HCT116 (cell line): ENCODE measurements at regions not wholly inside any gene's neighbourhood (a gene's known extent, or its start where the extent isn't known, plus 50 kb on each side); places are given as distances from the start of the nearest gene placed in this dataset.

Source experiments
- ATAC-seq: fragments of 200-7000 bp; cut with Tn5 transposase; 2 replicates; pipeline ENCODE4 v1.9.1; 2020; ENCODE audit warnings: mild to moderate bottlenecking, moderate library complexity
- BruUV-seq: library from RNA; stranded (reverse); fragments of 400-500 nt; replicated peaks from 2 replicates; lab custom pipeline; 2021; lab: Mats Ljungman, UMichigan
- CTCF ChIA-PET: fragments of 300-600 bp; sonication (Branson Sonifier 250); formaldehyde crosslinking; loops from one replicate; lab custom pipeline; 2021; ENCODE audit warnings: antibody characterized with exemption; lab: Charles Lee
- POLR2A ChIA-PET: fragments of 300-600, 350-600 bp; sonication (Branson Sonifier 250); formaldehyde crosslinking; loops from one replicate; lab custom pipeline; 2021; ENCODE audit warnings: antibody characterized with exemption; lab: Charles Lee
- RAD21 ChIA-PET, 2 experiments: fragments of 300-600 bp; sonication (Branson Sonifier 250); formaldehyde crosslinking; loops; one replicate each; lab custom pipeline; 2023; ENCODE audit warnings: low total read pairs in 2 of 2; ENCODE audit not compliant: uncharacterized antibody in 2 of 2, unreplicated experiment in 2 of 2, low non-redundant PET in 1 of 2; lab: Charles Lee
- DNase-seq: peaks from one replicate; pipeline ENCODE4 v3.0.0-alpha.2; 2010; ENCODE audit warnings: low read depth, low spot score
- H2AFZ ChIP-seq: fragments of 200-600 bp; shearing (Covaris generic), sonication (generic); 2 replicates; pipeline ENCODE4 v1.6.1; 2017; ENCODE audit warnings: low read depth, mixed run types, mixed read lengths, antibody characterized with exemption, low read length; ENCODE audit not compliant: poor library complexity, severe bottlenecking
- H3K27ac ChIP-seq: 2 replicates; pipeline ENCODE4 v1.5.1; 2012; ENCODE audit warnings: low read depth, low read length
- H3K27me3 ChIP-seq: fragments of 200-600 bp; sonication (generic); 2 replicates; pipeline ENCODE4 v1.6.1; 2016; ENCODE audit warnings: mixed run types, low read length, mixed read lengths; ENCODE audit not compliant: insufficient read depth
- H3K36me3 ChIP-seq, 2 experiments: fragments of 200-500 bp in 1 of 2; fragments of 200-600 bp in 1 of 2; sonication (Bioruptor generic) in 1 of 2; sonication (generic) in 1 of 2; 2 replicates each; pipeline versions ENCODE4 v1.5.1 to v1.6.1; 2014 to 2016; ENCODE audit warnings: low read length in 2 of 2, inconsistent platforms in 1 of 2, mixed read lengths in 1 of 2, mixed run types in 1 of 2; ENCODE audit not compliant: insufficient read depth in 2 of 2, control insufficient read depth in 1 of 2
- H3K4me1 ChIP-seq, 2 experiments: fragments of 200-600 bp in 1 of 2; sonication (generic) in 1 of 2; 2 replicates each; pipeline versions ENCODE4 v1.5.1 to v1.6.1; 2012 to 2017; ENCODE audit warnings: low read length in 2 of 2, inconsistent platforms in 1 of 2, mild to moderate bottlenecking in 1 of 2, mixed read lengths in 1 of 2, mixed run types in 1 of 2, moderate library complexity in 1 of 2; ENCODE audit not compliant: insufficient read depth in 2 of 2, control insufficient read depth in 1 of 2
- H3K4me2 ChIP-seq: fragments of 200-600 bp; sonication (generic); 2 replicates; pipeline ENCODE4 v1.6.1; 2017; ENCODE audit warnings: mixed run types, low read length, mixed read lengths
- H3K4me3 ChIP-seq, 2 experiments: fragments of 200-600 bp in 1 of 2; sonication (generic) in 1 of 2; replicated peaks in 1 of 2; 2 replicates each; pipeline ENCODE4 v1.5.1; 2011 to 2016; ENCODE audit warnings: low read length in 2 of 2, control low read depth in 1 of 2, low read depth in 1 of 2, mild to moderate bottlenecking in 1 of 2, mixed read lengths in 1 of 2, mixed run types in 1 of 2
- H3K79me2 ChIP-seq: fragments of 200-600 bp; sonication (generic); 2 replicates; pipeline ENCODE4 v1.6.1; 2017; ENCODE audit warnings: mild to moderate bottlenecking, mixed run types, low read length, moderate library complexity, mixed read lengths; ENCODE audit not compliant: insufficient read depth
- H3K9ac ChIP-seq: fragments of 200-600 bp; sonication (generic); 2 replicates; pipeline ENCODE4 v1.6.1; 2016; ENCODE audit warnings: low read length, mixed read lengths
- H3K9me2 ChIP-seq: fragments of 200-600 bp; sonication (generic), shearing (Covaris generic); 2 replicates; pipeline ENCODE4 v1.6.1; 2017; ENCODE audit warnings: mixed run types, mild to moderate bottlenecking, moderate library complexity; ENCODE audit not compliant: insufficient read depth
- H3K9me3 ChIP-seq, 2 experiments: fragments of 200-500 bp in 1 of 2; fragments of 200-600 bp in 1 of 2; sonication (Bioruptor generic) in 1 of 2; sonication (generic) in 1 of 2; 2 replicates each; pipeline ENCODE4 v1.6.1; 2014 to 2017; ENCODE audit warnings: low read length in 2 of 2, mixed read lengths in 2 of 2, inconsistent platforms in 1 of 2, low read depth in 1 of 2, mild to moderate bottlenecking in 1 of 2, mixed run types in 1 of 2, moderate library complexity in 1 of 2; ENCODE audit not compliant: control insufficient read depth in 1 of 2, insufficient read depth in 1 of 2
- H4K20me1 ChIP-seq: fragments of 200-600 bp; sonication (generic), shearing (Covaris generic); 2 replicates; pipeline ENCODE4 v1.6.1; 2017; ENCODE audit warnings: mixed run types, mild to moderate bottlenecking, moderate library complexity; ENCODE audit not compliant: insufficient read depth
- ATF3 ChIP-seq: IDR thresholded peaks from 2 replicates; pipeline ENCODE4 v1.6.1; 2012
- CBX3 ChIP-seq: IDR thresholded peaks from 2 replicates; pipeline ENCODE4 v1.6.1; 2012; ENCODE audit warnings: low read depth
- CEBPB ChIP-seq: IDR thresholded peaks from 2 replicates; pipeline ENCODE4 v1.6.1; 2012; ENCODE audit warnings: low read depth
- CTCF ChIP-seq, 3 experiments: fragments of 200-600 bp in 1 of 3; sonication (generic) in 1 of 3; IDR thresholded peaks in 2 of 3; conservative IDR thresholded peaks in 1 of 3; 2 replicates each; pipeline ENCODE4 v1.5.1; 2012 to 2017; ENCODE audit warnings: low read depth in 2 of 3, low read length in 2 of 3, antibody characterized with exemption in 1 of 3, borderline replicate concordance in 1 of 3, control low read depth in 1 of 3, mild to moderate bottlenecking in 1 of 3, mixed read lengths in 1 of 3, mixed run types in 1 of 3, moderate library complexity in 1 of 3; ENCODE audit not compliant: insufficient read depth in 1 of 3
- EGR1 ChIP-seq: IDR thresholded peaks from 2 replicates; pipeline ENCODE4 v1.6.1; 2012; ENCODE audit warnings: low read depth
- EZH2 ChIP-seq: fragments of 200-600 bp; sonication (generic); IDR thresholded peaks from 2 replicates; pipeline ENCODE4 v1.6.1; 2017; ENCODE audit warnings: antibody characterized with exemption, mixed run types
- FOSL1 ChIP-seq: IDR thresholded peaks from 2 replicates; pipeline ENCODE4 v1.6.1; 2012; ENCODE audit warnings: low read depth
- JUND ChIP-seq: IDR thresholded peaks from 2 replicates; pipeline ENCODE4 v1.6.1; 2012
- POLR2A ChIP-seq: IDR thresholded peaks from 2 replicates; pipeline ENCODE4 v1.7.0; 2011; ENCODE audit warnings: borderline replicate concordance; ENCODE audit not compliant: insufficient read depth, insufficient read length; ENCODE audit errors: extremely low read depth
- POLR2AphosphoS5 ChIP-seq: IDR thresholded peaks from 2 replicates; pipeline ENCODE4 v1.6.1; 2011; ENCODE audit warnings: mild to moderate bottlenecking, low read depth, low read length, moderate library complexity
- RAD21 ChIP-seq: IDR thresholded peaks from 2 replicates; pipeline ENCODE4 v1.6.1; 2012; ENCODE audit warnings: low read depth, mild to moderate bottlenecking
- SIN3A ChIP-seq: IDR thresholded peaks from 2 replicates; pipeline ENCODE4 v1.6.1; 2012; ENCODE audit warnings: low read depth
- SP1 ChIP-seq: IDR thresholded peaks from 2 replicates; pipeline ENCODE4 v1.6.1; 2012; ENCODE audit warnings: low read depth
- TCF7L2 ChIP-seq: IDR thresholded peaks from 2 replicates; pipeline ENCODE4 v1.7.0; 2011; ENCODE audit warnings: borderline replicate concordance, inconsistent platforms; ENCODE audit not compliant: insufficient read depth, insufficient read length; ENCODE audit errors: extremely low read depth
- ZNF274 ChIP-seq: fragments of 200-500 bp; sonication (Bioruptor generic); IDR thresholded peaks from 2 replicates; pipeline ENCODE4 v1.6.1; 2014; ENCODE audit warnings: mild to moderate bottlenecking, low read depth, low read length, inconsistent platforms
- intact Hi-C: fragments of 100-400 bp; cut with micrococcal nuclease; formaldehyde crosslinking; loops from 2 replicates; pipeline ENCODE4 v1.10.0; 2022
- TF ChIP-seq, protein P1 (sequence below): IDR thresholded peaks from 2 replicates; pipeline ENCODE4 v1.6.1; 2011; ENCODE audit warnings: mild to moderate bottlenecking, low read length, moderate library complexity; ENCODE audit not compliant: insufficient replicate concordance; ENCODE audit errors: extremely low read depth
- TF ChIP-seq, protein P2 (sequence below): IDR thresholded peaks from 2 replicates; pipeline ENCODE4 v1.6.1; 2012; ENCODE audit warnings: low read depth
- TF ChIP-seq, protein P3 (sequence below): IDR thresholded peaks from 2 replicates; pipeline ENCODE4 v1.6.1; 2012

DNA sequence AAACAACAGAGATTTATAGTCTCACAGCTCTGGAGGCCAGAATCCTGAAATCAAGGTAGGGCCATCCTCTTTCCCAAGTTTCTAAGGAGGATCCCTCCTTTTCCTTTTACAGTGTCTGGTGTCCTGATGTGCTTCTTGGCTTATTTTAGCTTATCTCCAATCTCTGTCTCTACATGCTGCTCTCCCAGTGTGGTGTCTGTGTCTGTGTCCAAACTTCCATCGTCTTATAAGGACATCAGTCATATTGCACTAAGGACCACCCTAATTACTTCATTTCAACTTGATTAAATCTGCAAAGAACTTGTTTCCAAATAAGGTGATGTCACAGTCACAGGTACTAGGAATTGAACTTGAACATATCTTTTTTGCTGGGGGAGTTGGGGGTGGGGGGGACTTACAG, 529.6 kb downstream of the DHX35 start:
- no peaks in the 10 kb centered on the region for H3K4me1 ChIP-seq
- no peaks in the 10 kb centered on the region for H3K36me3 ChIP-seq
- ChIA-PET CTCF (no interaction called here), RAD21 (no interaction called here), POLR2A (no interaction called here)
- TF ChIP-seq CEBPB (no peak), RAD21 (no peak), CTCF (IDR thresholded peaks at IDR 0.05 in 2 of 3, conservative IDR thresholded peaks at IDR 0.05 in 1 of 3; ENCODE audit: borderline replicate concordance in 1 of 3, insufficient read depth in 1 of 3, low read depth in 2 of 3, low read length in 2 of 3) (no peak), ZNF274 (no peak), EGR1 (no peak), POLR2A (no peak), FOSL1 (no peak), POLR2AphosphoS5 (no peak), EZH2 (no peak), SIN3A (no peak), CBX3 (no peak), JUND (no peak), ATF3 (no peak), SP1 (no peak), TCF7L2 (no peak)
- TF ChIP-seq, protein P1, sequence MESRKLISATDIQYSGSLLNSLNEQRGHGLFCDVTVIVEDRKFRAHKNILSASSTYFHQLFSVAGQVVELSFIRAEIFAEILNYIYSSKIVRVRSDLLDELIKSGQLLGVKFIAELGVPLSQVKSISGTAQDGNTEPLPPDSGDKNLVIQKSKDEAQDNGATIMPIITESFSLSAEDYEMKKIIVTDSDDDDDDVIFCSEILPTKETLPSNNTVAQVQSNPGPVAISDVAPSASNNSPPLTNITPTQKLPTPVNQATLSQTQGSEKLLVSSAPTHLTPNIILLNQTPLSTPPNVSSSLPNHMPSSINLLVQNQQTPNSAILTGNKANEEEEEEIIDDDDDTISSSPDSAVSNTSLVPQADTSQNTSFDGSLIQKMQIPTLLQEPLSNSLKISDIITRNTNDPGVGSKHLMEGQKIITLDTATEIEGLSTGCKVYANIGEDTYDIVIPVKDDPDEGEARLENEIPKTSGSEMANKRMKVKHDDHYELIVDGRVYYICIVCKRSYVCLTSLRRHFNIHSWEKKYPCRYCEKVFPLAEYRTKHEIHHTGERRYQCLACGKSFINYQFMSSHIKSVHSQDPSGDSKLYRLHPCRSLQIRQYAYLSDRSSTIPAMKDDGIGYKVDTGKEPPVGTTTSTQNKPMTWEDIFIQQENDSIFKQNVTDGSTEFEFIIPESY: no peak
- TF ChIP-seq, protein P2, sequence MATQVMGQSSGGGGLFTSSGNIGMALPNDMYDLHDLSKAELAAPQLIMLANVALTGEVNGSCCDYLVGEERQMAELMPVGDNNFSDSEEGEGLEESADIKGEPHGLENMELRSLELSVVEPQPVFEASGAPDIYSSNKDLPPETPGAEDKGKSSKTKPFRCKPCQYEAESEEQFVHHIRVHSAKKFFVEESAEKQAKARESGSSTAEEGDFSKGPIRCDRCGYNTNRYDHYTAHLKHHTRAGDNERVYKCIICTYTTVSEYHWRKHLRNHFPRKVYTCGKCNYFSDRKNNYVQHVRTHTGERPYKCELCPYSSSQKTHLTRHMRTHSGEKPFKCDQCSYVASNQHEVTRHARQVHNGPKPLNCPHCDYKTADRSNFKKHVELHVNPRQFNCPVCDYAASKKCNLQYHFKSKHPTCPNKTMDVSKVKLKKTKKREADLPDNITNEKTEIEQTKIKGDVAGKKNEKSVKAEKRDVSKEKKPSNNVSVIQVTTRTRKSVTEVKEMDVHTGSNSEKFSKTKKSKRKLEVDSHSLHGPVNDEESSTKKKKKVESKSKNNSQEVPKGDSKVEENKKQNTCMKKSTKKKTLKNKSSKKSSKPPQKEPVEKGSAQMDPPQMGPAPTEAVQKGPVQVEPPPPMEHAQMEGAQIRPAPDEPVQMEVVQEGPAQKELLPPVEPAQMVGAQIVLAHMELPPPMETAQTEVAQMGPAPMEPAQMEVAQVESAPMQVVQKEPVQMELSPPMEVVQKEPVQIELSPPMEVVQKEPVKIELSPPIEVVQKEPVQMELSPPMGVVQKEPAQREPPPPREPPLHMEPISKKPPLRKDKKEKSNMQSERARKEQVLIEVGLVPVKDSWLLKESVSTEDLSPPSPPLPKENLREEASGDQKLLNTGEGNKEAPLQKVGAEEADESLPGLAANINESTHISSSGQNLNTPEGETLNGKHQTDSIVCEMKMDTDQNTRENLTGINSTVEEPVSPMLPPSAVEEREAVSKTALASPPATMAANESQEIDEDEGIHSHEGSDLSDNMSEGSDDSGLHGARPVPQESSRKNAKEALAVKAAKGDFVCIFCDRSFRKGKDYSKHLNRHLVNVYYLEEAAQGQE: no peak
- TF ChIP-seq, protein P3, sequence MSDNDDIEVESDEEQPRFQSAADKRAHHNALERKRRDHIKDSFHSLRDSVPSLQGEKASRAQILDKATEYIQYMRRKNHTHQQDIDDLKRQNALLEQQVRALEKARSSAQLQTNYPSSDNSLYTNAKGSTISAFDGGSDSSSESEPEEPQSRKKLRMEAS: no peak
- H3K9me3 ChIP-seq: peaks cover 0 to 4% of the 10 kb centered on the region in 2 experiments; a peak in 1 of 4 replicates
- H3K27me3 ChIP-seq: no peaks in the 10 kb centered on the region
- no peak overlapping the region for H3K27ac ChIP-seq
- ATAC-seq (no peak), DNase-seq (no peak)
- no peaks in the 10 kb centered on the region for H3K79me2 ChIP-seq
- no peaks in the 10 kb centered on the region for H4K20me1 ChIP-seq
- no peak overlapping the region for H3K4me3 ChIP-seq
- no peak overlapping the region for H3K4me2 ChIP-seq
- no peak overlapping the region for H3K9ac ChIP-seq
- H2AFZ ChIP-seq: no peak overlapping the region
- BruUV-seq: no TSS peak
- H3K9me2 ChIP-seq: no peaks in the 10 kb centered on the region
- intact Hi-C loops: no loop called here
